Astrocyte (in vitro differentiated cells and primary cell): ENCODE measurements at regions not wholly inside any gene's neighbourhood (a gene's known extent, or its start where the extent isn't known, plus 50 kb on each side); places are given as distances from the start of the nearest gene placed in this dataset.

Source experiments
- DNase-seq: peaks from one replicate; pipeline ENCODE4 v3.0.0-alpha.2; 2010; ENCODE audit warnings: low read depth
- FAIRE-seq: peaks from 2 replicates; lab custom pipeline; 2011; peaks lifted over from hg19 to GRCh38; lab: Jason Lieb, UNC
- H2AFZ ChIP-seq: 2 replicates; pipeline ENCODE4 v1.6.0; 2012; ENCODE audit warnings: low read depth, low read length, inconsistent platforms
- H3K27ac ChIP-seq: 2 replicates; pipeline ENCODE4 v1.5.1; 2011; ENCODE audit warnings: low read depth, low read length, inconsistent platforms
- H3K27me3 ChIP-seq: 2 replicates; pipeline ENCODE4 v1.6.0; 2011; ENCODE audit warnings: low read length, inconsistent platforms; ENCODE audit not compliant: insufficient read depth
- H3K36me3 ChIP-seq: 2 replicates; pipeline ENCODE4 v1.5.1; 2011; ENCODE audit warnings: low read length, inconsistent platforms; ENCODE audit not compliant: insufficient read depth
- H3K4me1 ChIP-seq: 2 replicates; pipeline ENCODE4 v1.5.1; 2011; ENCODE audit warnings: low read length, inconsistent platforms; ENCODE audit not compliant: insufficient read depth
- H3K4me2 ChIP-seq: 2 replicates; pipeline ENCODE4 v1.6.0; 2012; ENCODE audit warnings: low read length, inconsistent platforms
- H3K4me3 ChIP-seq: 2 replicates; pipeline ENCODE4 v1.5.1; 2011; ENCODE audit warnings: low read depth, mild to moderate bottlenecking, low read length, inconsistent platforms; ENCODE audit not compliant: insufficient read depth
- H3K79me2 ChIP-seq: 2 replicates; pipeline ENCODE4 v1.6.0; 2012; ENCODE audit warnings: mild to moderate bottlenecking, low read length, inconsistent platforms; ENCODE audit not compliant: insufficient read depth
- H3K9ac ChIP-seq: 2 replicates; pipeline ENCODE4 v1.6.0; 2012; ENCODE audit warnings: mild to moderate bottlenecking, low read length, inconsistent platforms
- H3K9me3 ChIP-seq: 2 replicates; pipeline ENCODE4 v1.5.1; 2012; ENCODE audit warnings: low read depth, mild to moderate bottlenecking, low read length, inconsistent platforms; ENCODE audit not compliant: insufficient read depth
- H4K20me1 ChIP-seq: 2 replicates; pipeline ENCODE4 v1.6.0; 2012; ENCODE audit warnings: low read length, inconsistent platforms; ENCODE audit not compliant: insufficient read depth
- H3K27ac Mint-ChIP-seq: one replicate; pipeline ENCODE4 v1.8.0; 2021; ENCODE audit warnings: mild to moderate bottlenecking, mixed read lengths; ENCODE audit not compliant: unreplicated experiment
- H3K27me3 Mint-ChIP-seq: one replicate; pipeline ENCODE4 v1.8.0; 2021; ENCODE audit warnings: low read depth, mixed read lengths; ENCODE audit not compliant: unreplicated experiment
- H3K36me3 Mint-ChIP-seq: one replicate; pipeline ENCODE4 v1.8.0; 2021; ENCODE audit warnings: low read depth, mixed read lengths; ENCODE audit not compliant: unreplicated experiment
- H3K4me1 Mint-ChIP-seq: one replicate; pipeline ENCODE4 v1.8.0; 2021; ENCODE audit warnings: low read depth, mixed read lengths; ENCODE audit not compliant: unreplicated experiment
- H3K4me3 Mint-ChIP-seq: one replicate; pipeline ENCODE4 v1.8.0; 2021; ENCODE audit warnings: mild to moderate bottlenecking, moderate library complexity, mixed read lengths; ENCODE audit not compliant: unreplicated experiment
- H3K9me3 Mint-ChIP-seq: one replicate; pipeline ENCODE4 v1.8.0; 2021; ENCODE audit warnings: mild to moderate bottlenecking, mixed read lengths; ENCODE audit not compliant: unreplicated experiment
- EZH2 ChIP-seq: IDR thresholded peaks from 2 replicates; pipeline ENCODE4 v1.6.1; 2012; ENCODE audit warnings: mild to moderate bottlenecking, low read length, inconsistent platforms; ENCODE audit not compliant: insufficient read depth
- TF ChIP-seq, protein P1 (sequence below): IDR thresholded peaks from 2 replicates; pipeline ENCODE4 v1.5.1; 2011; ENCODE audit warnings: low read depth, mild to moderate bottlenecking, inconsistent platforms, low read length, moderate library complexity; ENCODE audit not compliant: insufficient read depth

DNA sequence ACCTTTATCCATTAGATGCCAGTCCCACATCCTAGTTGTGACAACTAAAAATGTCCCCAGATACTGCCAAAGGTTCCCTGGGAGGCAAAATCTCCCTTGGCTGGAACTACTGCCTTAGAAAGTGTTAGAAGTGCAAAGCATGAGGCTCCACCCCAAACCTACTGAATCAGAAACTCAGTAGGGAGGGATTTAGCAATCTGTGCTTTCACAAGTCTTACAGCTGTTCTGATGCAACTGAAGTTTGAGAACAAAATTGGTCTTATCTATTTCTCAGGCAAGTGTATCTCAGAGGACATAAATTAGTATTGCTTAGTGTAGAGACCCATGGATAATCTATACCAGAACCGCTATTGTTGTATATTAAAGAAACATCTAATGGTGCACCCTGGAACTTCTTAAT lies 70.2 kb downstream of the CLDN1 start:
- peak; percentile 17 for DNase-seq
- Histone ChIP-seq H3K27ac (no peak overlapping the region), H3K4me1 (no peaks in the 10 kb centered on the region), H3K36me3 (no peaks in the 10 kb centered on the region), H3K27me3 (no peaks in the 10 kb centered on the region), H3K79me2 (no peaks in the 10 kb centered on the region), H4K20me1 (no peaks in the 10 kb centered on the region), H3K9ac (no peak overlapping the region), H3K4me3 (no peak overlapping the region), H3K4me2 (no peak overlapping the region), H2AFZ (no peak overlapping the region), H3K9me3 (no peaks in the 10 kb centered on the region)
- TF ChIP-seq, protein P1, sequence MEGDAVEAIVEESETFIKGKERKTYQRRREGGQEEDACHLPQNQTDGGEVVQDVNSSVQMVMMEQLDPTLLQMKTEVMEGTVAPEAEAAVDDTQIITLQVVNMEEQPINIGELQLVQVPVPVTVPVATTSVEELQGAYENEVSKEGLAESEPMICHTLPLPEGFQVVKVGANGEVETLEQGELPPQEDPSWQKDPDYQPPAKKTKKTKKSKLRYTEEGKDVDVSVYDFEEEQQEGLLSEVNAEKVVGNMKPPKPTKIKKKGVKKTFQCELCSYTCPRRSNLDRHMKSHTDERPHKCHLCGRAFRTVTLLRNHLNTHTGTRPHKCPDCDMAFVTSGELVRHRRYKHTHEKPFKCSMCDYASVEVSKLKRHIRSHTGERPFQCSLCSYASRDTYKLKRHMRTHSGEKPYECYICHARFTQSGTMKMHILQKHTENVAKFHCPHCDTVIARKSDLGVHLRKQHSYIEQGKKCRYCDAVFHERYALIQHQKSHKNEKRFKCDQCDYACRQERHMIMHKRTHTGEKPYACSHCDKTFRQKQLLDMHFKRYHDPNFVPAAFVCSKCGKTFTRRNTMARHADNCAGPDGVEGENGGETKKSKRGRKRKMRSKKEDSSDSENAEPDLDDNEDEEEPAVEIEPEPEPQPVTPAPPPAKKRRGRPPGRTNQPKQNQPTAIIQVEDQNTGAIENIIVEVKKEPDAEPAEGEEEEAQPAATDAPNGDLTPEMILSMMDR = no peak
- no peak for TF ChIP-seq EZH2
- no peak overlapping the region for H3K27ac Mint-ChIP-seq
- no peak for FAIRE-seq
- H3K27me3 Mint-ChIP-seq = peaks cover 2% of the 10 kb centered on the region
- H3K9me3 Mint-ChIP-seq = peaks cover 4% of the 10 kb centered on the region
- no peaks in the 10 kb centered on the region for H3K4me1 Mint-ChIP-seq
- no peaks in the 10 kb centered on the region for H3K36me3 Mint-ChIP-seq
- no peak overlapping the region for H3K4me3 Mint-ChIP-seq

DNA sequence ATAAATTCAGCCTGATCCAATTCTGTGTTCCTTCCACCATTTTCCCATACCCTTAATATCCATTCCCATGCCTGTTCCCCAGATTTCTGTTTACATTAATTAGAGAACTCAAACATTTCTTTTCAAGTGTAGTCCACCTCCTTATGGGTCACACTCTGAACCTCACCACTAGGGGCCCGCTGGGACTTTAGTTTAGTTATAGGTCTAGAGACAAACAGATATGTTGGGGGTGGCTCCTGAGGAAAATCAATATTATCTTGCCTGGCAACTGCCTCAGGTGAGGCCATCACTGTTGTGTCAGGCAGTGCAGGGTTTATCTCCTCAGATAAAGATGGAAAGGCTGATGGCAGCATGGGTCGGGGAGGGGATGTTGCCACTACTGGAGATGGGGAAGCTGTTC lies 72.8 kb downstream of the CLDN1 start:
- H2AFZ ChIP-seq = no peak overlapping the region
- no peak overlapping the region for H3K9ac ChIP-seq
- H3K4me1 ChIP-seq = no peaks in the 10 kb centered on the region
- Mint-ChIP-seq H3K36me3 (no peaks in the 10 kb centered on the region), H3K27ac (no peak overlapping the region), H3K9me3 (peaks cover 14% of the 10 kb centered on the region), H3K4me3 (no peak overlapping the region), H3K4me1 (no peaks in the 10 kb centered on the region), H3K27me3 (no peaks in the 10 kb centered on the region)
- DNase-seq (no peak), FAIRE-seq (no peak)
- no peak overlapping the region for H3K4me2 ChIP-seq
- H4K20me1 ChIP-seq = no peaks in the 10 kb centered on the region
- no peak for TF ChIP-seq EZH2
- TF ChIP-seq, protein P1 = no peak
- no peak overlapping the region for H3K27ac ChIP-seq
- no peaks in the 10 kb centered on the region for H3K27me3 ChIP-seq
- H3K9me3 ChIP-seq = peaks cover 6% of the 10 kb centered on the region
- H3K36me3 ChIP-seq = no peaks in the 10 kb centered on the region
- no peak overlapping the region for H3K4me3 ChIP-seq
- H3K79me2 ChIP-seq = no peaks in the 10 kb centered on the region

DNA sequence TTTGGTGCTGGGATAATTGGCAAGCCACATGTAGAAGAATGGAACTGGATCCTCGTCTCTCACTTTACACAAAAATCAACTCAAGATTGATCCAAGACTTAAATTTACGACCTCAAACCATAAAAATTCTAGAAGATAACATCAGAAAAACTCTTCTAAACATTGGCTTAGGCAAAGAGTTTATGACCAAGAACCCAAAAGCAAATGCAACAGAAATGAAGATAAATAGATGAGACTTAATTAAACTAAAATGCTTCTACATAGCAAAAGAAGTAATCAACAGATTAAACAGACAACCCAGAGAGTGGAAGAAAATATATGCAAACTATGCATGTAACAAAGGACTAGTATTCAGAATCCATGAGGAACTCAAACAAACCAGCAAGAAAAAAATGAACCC lies 80.1 kb downstream of the CLDN1 start:
- Mint-ChIP-seq H3K27ac (no peak overlapping the region), H3K4me1 (no peaks in the 10 kb centered on the region), H3K4me3 (no peak overlapping the region), H3K9me3 (peaks cover 26% of the 10 kb centered on the region), H3K27me3 (no peaks in the 10 kb centered on the region), H3K36me3 (no peaks in the 10 kb centered on the region)
- H3K4me2 ChIP-seq = no peak overlapping the region
- no peaks in the 10 kb centered on the region for H3K4me1 ChIP-seq
- DNase-seq (no peak), FAIRE-seq (no peak)
- H3K79me2 ChIP-seq = no peaks in the 10 kb centered on the region
- no peak overlapping the region for H3K4me3 ChIP-seq
- H3K9me3 ChIP-seq = peaks cover 6% of the 10 kb centered on the region
- TF ChIP-seq EZH2 = no peak
- H3K27me3 ChIP-seq = no peaks in the 10 kb centered on the region
- no peak overlapping the region for H2AFZ ChIP-seq
- no peak overlapping the region for H3K27ac ChIP-seq
- H3K36me3 ChIP-seq = no peaks in the 10 kb centered on the region
- no peak overlapping the region for H3K9ac ChIP-seq
- H4K20me1 ChIP-seq = no peaks in the 10 kb centered on the region
